Gastroesophageal sphincter (tissue), 3 donors: ENCODE measurements at regions not wholly inside any gene's neighbourhood (a gene's known extent, or its start where the extent isn't known, plus 50 kb on each side); places are given as distances from the start of the nearest gene placed in this dataset.

Experiments used
- CTCF ChIP-seq, 4 experiments: fragments of 200-600 bp in 2 of 4; fragments of 450-650 bp in 2 of 4; sonication (generic) in 1 of 4; IDR thresholded peaks; one replicate each; pipeline ENCODE4 v1.5.1; 2017 to 2019; ENCODE audit warnings: antibody characterized with exemption in 4 of 4, mild to moderate bottlenecking in 2 of 4, moderate library complexity in 2 of 4
- POLR2A ChIP-seq, 2 donors: fragments of 450-650 bp; IDR thresholded peaks; one replicate each; pipeline ENCODE4 v1.6.1; 2017; ENCODE audit warnings: antibody characterized with exemption in 2 of 2, mild to moderate bottlenecking in 2 of 2, moderate library complexity in 1 of 2
- POLR2AphosphoS5 ChIP-seq: sonication (generic); formaldehyde crosslinking; IDR thresholded peaks from one replicate; pipeline ENCODE4 v1.6.1; 2017; ENCODE audit warnings: antibody characterized with exemption

DNA sequence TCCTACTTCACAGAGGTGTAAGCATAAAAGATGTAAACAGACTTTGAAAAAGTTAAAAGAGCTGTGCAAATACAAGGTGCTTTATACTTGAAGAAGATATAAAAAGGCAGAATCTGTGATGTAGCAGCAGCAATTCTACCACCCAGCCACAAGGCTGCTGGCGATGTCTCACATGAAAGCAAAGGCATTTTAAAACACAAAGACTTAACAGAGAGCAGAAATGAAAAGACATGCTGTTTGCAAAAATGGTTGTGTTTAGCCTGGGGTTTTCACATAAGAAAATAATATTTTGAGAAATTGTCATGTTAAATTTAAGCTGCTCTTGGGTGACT, 85.5 kb upstream of the ZNF800 start:
- TF ChIP-seq CTCF (IDR thresholded peaks at IDR 0.05) = no peak
- no peak for TF ChIP-seq POLR2AphosphoS5
- TF ChIP-seq POLR2A (IDR thresholded peaks at IDR 0.05) = no peak
